HG03571 (cell line): ENCODE measurements at regions not wholly inside any gene's neighbourhood (a gene's known extent, or its start where the extent isn't known, plus 50 kb on each side); places are given as distances from the start of the nearest gene placed in this dataset.
A peak's percentile ranks its signal among the peaks of the same experiment; 100 is the strongest.
"Not testable (repeated sequence)": the region's sequence is repeated elsewhere in the genome, so short reads cannot be mapped to it uniquely, and the experiment has no call there.

Source experiments
- ATAC-seq: cut with Tn5 transposase; IDR thresholded peaks from one replicate; pipeline ENCODE4 v1.9.1; 2021; ENCODE audit not compliant: unreplicated experiment

DNA sequence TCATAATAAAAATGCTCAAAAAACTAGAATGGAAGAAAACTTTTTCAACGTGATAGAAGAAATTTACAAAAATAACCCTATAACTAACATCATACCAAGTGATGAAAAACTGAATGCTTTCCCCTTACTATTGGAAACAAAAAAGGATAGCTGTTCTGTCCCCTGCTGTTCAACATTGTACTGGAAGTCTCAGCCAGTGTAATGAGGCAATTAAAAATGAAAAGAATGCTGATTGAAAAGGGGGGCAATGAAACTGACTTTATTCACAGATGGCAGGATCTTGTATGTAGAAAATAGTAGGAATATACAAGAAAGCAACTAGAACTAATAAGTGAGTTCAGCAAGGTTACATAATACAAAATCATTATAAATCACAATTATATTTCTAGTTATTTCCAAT is 337.9 kb upstream of the KITLG start:
- no peak for ATAC-seq

DNA sequence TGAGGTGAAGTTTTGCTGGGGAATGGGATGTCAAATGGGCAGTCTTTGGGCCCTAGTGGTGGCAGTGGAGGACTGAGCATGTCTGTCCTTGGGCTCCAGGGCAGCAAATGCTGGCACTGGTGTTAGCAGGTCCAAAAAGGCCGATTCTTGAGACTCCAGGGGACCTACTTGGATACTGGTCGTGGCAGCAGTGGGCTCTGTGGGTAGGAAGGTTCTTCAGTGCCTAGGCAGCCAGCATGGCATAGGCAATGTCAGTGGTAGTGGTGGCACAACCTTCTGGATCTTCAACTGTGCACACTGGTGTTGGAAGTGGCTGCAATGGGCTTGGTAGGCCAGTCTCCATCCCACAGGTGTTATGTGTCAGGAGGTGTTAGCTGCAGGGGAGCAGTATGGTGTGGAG is 334.7 kb upstream of the KITLG start:
- ATAC-seq = no peak

DNA sequence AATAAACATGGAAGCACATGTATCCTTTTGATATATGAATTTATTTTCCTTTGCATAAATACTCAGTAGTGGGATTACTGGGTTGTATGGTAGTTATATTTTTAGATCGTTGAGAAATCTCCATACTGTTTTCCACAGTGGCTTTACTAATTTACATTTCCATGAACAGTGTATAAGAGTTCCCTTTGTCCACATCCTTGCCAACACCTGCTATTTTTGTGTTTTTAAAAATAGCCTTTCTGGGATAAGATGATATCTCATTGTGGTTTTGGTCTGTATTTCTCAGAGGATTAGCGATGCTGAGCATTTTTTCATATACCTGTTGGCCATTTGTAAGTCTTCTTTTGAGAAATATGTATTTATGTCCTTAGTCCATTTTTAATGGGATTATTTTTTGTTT is 329.2 kb upstream of the KITLG start:
- no peak for ATAC-seq

GRCh38 chr12:88908345-88908744 is 328.1 kb upstream of the KITLG start:
- ATAC-seq = no peak

DNA sequence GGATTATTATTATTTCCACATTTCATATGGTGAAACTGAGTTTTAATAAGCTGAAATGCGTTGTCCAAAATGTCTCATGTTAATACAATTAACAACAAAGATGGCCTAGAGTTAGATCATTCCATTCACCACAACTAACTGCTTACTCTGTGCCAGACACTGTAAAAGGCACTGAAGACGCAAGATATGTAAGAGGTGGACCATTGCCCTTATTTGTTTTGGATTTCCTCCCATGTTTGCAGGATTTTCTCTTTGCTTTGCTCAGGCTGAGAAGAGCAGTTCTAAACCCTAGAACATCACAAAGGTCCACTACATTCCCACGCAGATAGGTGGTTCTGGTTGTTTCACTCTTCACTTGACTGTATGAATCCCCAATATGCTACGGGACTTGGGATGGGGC is 324.4 kb upstream of the KITLG start:
- ATAC-seq = no peak

DNA sequence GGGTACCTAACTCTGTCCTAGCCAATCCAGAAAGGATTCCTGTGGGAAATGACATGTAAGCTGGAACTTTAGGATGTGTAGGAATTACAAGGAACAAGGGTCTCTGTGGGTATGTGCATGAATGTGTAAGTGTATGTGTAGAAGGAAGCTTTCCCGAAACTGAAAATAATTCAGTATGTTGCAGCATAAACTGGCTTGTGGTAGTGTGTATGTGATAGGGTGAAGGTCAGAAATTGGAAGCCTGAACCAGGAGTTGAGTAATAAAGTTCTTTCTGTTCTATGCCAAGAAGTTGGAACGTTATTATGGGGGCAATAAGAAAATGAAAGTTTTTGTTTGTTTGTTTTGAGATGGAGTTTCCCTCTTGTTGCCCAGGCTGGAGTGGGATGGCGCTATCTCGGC is 323.1 kb upstream of the KITLG start:
- ATAC-seq = no peak

DNA sequence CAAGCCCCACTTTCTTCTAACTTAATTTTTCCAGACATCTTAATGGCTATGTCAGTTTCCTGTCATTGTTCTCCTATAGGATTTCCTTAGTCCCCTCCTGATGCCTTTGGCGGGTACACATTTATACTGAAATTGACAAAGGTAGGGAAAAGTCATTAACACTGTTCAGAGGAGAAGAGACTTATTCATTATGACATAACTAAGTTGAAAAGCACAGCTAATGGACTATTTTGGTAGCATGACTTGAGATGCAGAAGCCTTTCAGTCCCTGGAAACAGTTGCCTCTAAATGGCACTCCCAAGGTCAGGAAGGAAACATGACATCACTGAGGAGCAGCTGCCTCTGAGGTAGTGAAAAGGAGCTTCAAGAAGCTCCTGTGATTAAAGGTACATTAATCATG is 317.5 kb upstream of the KITLG start:
- no peak for ATAC-seq

- ATAC-seq = no peak
Observed at GRCh38 chr12:88896958-88897357, 316.7 kb upstream of the KITLG start.

DNA sequence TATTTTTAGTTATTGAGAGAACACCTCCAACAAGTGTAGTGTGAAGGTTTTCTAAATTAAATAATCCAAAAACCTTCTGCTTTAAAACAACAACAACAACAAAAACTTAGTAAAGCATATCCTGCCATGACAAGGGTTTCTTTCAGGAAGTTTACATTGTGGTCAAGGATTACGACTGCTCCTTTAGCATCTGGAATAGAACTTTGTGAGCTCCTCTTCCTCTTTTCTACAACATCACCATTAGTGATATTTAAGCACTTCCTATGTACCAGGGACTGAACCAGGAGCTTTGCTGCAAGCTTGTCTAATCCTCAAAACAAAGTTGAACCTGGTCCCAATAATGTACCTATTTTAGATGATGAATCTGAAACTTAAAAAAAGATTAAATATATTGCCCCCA is 315.4 kb upstream of the KITLG start:
- no peak for ATAC-seq

- ATAC-seq = no peak
Observed at GRCh38 chr12:88893801-88894200, 313.5 kb upstream of the KITLG start.

DNA sequence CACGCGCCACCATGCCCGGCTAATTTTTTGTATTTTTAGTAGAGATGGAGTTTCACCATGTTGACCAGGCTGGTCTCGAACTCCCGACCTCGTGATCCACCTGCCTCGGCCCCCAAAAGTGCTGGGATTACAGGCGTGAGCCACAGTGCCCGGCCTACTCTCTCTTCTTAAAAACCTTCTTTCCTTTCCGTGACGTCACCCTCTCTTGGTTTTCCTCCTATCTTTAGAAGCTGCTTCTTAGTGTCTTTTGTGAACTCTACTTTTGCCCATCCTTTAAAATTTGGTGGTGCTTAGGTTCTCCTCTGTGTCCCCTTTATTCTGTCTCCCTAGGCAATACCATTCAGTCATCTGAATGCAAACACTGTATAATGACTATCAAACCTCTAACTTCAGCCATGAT is 311.2 kb upstream of the KITLG start:
- ATAC-seq = not testable (repeated sequence)

- no peak for ATAC-seq
Observed at GRCh38 chr12:88889326-88890110, 309.2 kb upstream of the KITLG start.

DNA sequence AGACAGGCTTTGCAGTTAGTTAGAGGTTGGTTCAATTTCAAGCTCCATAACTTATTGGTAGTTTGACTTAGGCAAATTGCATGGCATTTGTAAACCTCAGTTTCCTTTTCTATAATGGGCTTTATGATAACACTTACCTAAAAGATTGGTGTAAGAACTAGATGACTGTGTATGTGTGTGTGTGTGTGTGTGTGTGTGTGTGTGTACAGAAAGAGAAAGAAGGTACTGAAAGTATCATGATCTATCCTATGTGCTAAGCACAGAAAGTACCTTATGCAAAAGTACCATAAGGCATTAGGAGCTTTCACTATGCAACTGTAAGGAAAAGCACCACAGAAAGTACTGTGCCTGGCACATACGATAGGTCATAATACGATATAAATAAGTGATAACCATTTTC is 304.3 kb upstream of the KITLG start:
- peak; percentile 72 for ATAC-seq

- ATAC-seq = no peak
Observed at GRCh38 chr12:88882662-88883061, 302.4 kb upstream of the KITLG start.

DNA sequence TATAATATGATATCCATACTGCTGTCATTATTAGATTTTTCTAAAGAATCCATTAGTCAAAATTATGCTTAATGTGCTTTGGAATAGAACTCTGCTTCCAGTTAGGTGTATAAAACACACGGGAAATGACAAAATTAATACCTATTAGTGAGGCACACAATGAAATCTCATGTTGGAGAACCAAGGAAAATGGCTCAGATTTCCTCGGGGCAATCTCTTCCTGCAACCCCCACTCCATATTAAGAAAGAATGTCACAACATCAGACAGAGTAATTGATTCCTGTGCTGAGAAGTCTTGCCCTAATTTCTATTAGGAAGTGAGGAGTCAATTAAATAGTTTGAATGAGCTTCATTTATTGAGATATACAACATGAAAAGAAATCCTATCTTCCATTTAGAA is 299.8 kb upstream of the KITLG start:
- ATAC-seq = no peak

- ATAC-seq = no peak
Observed at GRCh38 chr12:88878295-88878694, 298.0 kb upstream of the KITLG start.

GRCh38 chr12:88876857-88877256 is 296.6 kb upstream of the KITLG start:
- ATAC-seq = no peak

DNA sequence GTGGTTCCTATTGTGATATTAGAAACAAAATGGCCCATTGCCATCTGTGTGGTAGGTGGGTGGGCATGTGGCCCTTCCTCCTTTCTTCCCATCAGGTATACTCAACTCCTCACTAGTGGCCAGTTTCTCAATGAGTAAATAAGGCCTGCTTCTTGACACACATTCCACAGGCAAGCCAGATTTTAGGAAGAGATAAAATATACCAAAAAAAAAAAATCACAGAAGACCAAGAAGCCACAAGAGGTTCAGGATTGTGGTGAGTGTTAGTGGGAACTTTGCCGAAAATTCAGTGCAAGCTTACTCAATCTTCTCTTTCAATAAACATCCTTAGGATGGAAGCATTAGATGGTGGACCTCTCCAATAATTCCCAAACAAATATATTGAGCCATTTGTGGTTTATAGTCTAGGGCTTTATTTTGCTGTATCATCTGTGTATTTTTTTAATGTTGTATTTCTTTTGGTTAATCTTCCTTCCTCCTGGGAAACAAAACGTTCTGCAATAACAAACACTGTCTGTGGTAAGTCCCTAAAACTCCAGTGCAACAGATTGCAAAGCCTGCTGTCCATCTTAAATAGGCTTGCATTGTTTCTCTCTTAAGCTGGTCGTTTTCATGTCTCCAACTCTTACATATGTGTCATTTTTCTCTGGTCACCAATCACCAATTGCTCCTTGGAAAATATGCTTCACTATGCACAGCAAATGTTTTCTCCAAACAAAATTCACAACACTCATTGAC is 289.9 kb upstream of the KITLG start:
- no peak for ATAC-seq

- no peak for ATAC-seq
Observed at GRCh38 chr12:88868050-88868449, 287.8 kb upstream of the KITLG start.

DNA sequence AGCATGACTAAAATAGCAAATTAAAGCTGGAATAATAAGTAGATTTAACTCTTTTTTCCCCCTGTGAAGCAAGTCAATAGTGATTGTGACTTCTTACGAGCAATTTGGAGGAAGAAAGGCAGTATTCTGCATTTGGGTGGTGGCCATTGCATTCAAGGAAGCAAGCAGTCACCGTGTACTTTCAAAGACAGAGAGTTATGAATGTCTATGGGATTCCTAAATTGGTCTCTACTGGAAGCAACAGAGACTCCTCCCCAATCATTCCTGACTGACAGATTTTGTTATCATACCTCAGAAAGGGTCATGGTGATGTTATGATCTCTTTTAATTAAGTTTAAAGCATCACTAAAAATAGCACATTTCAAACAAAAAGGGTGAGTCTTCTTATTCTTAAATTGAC is 287.2 kb upstream of the KITLG start:
- no peak for ATAC-seq

DNA sequence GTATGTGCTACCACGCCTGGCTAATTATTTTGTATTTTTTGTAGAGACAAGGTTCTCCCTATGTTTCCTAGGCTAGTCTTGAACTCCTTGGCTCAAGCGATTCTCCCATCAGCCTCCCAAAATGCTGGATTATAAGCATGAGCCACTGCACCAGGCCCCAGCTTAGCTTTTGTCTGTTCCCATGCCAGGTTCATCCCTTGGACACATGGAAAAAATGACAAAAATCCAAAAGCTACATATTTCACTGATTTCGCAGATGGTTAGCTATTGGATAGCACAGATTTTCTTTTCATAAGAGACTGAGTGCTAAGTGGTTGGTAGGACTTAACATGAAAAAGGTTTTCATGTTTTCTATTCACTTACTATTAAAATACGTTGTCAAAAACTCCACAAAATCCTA is 286.6 kb upstream of the KITLG start:
- ATAC-seq = no peak

DNA sequence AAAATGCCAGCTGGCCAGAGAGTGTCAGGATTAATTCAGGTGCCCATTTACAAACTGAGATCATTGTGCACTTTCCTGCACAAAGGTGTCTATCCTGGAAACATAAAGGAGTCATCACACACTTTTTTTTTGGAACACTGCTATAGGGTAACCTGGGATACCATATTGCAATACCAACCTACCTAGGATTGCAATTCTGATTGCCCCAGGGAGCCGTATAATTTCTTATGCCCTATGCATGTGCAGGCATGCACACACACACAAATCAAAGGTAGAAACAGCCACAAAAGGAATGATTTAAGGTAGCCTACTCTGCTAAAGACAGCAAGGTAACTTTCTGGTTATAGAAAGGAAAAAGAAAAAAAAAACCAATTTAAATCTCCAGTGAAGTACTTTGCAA is 285.3 kb upstream of the KITLG start:
- no peak for ATAC-seq

DNA sequence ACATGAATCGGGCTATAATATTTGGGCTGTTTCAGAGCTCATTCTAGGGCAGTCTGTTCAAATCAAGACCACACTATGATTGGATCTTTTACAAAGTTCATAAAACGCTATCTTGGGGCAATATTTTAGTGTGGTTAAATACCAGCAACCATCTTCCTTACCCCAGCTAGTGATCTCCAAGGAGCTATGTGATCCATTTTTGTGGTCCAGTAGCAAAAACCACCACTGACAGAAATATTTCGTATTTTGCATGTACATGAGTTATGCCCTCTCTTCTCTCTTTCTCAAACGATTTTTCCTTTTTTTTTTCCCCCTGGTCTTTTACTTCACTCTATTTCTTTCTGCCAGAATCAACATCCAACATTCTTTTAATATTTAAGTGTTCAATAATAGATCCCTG is 280.6 kb upstream of the KITLG start:
- ATAC-seq = no peak
